DMS79 treated with DMSO at 0.1 percent for 48 hours (cell line): ENCODE measurements at regions not wholly inside any gene's neighbourhood (a gene's known extent, or its start where the extent isn't known, plus 50 kb on each side); places are given as distances from the start of the nearest gene placed in this dataset.
A peak's percentile ranks its signal among the peaks of the same experiment; 100 is the strongest.
"Not testable (repeated sequence)": the region's sequence is repeated elsewhere in the genome, so short reads cannot be mapped to it uniquely, and the experiment has no call there.

ENCODE experiments used
- DNase-seq: peaks from one replicate; lab custom pipeline; 2025; lab: John Stamatoyannopoulos, UW

GRCh38 chr6:27161115-27161514, 86.4 kb upstream of the PRSS16 start:
- no peak for DNase-seq

- DNase-seq = no peak
Observed at GRCh38 chr6:27161603-27161945, 85.9 kb upstream of the PRSS16 start.

GRCh38 chr6:27161946-27162603, 85.4 kb upstream of the PRSS16 start:
- no peak for DNase-seq

- no peak for DNase-seq
Observed at GRCh38 chr6:27163834-27164233, 83.7 kb upstream of the PRSS16 start.

- DNase-seq = no peak
Observed at GRCh38 chr6:27168108-27168507, 79.4 kb upstream of the PRSS16 start.

- no peak for DNase-seq
Observed at GRCh38 chr6:27168586-27169443, 78.7 kb upstream of the PRSS16 start.

GRCh38 chr6:27172524-27173231, 74.8 kb upstream of the PRSS16 start:
- not testable (repeated sequence) for DNase-seq

- DNase-seq = not testable (repeated sequence)
Observed at GRCh38 chr6:27173232-27173601, 74.3 kb upstream of the PRSS16 start.

- no peak for DNase-seq
Observed at GRCh38 chr6:27174958-27175357, 72.5 kb upstream of the PRSS16 start.

- no peak for DNase-seq
Observed at GRCh38 chr6:27176096-27176495, 71.4 kb upstream of the PRSS16 start.

GRCh38 chr6:27176523-27177484, 70.7 kb upstream of the PRSS16 start:
- DNase-seq = peak; percentile 32

- DNase-seq = peak; percentile 11
Observed at GRCh38 chr6:27177485-27178406, 69.8 kb upstream of the PRSS16 start.

- DNase-seq = no peak
Observed at GRCh38 chr6:27178407-27178730, 69.1 kb upstream of the PRSS16 start.

- DNase-seq = no peak
Observed at GRCh38 chr6:27178860-27179259, 68.6 kb upstream of the PRSS16 start.

GRCh38 chr6:27183060-27183832, 64.3 kb upstream of the PRSS16 start:
- DNase-seq = no peak

- DNase-seq = no peak
Observed at GRCh38 chr6:27187231-27188060, 60.1 kb upstream of the PRSS16 start.

- DNase-seq = peak; percentile 15
Observed at GRCh38 chr6:27188061-27188884, 59.2 kb upstream of the PRSS16 start.

- peak; percentile 59 for DNase-seq
Observed at GRCh38 chr6:27188885-27189418, 58.5 kb upstream of the PRSS16 start.
